ENCODE measurements at regions not wholly inside any gene's neighbourhood (a gene's known extent, or its start where the extent isn't known, plus 50 kb on each side); places are given as distances from the start of the nearest gene placed in this dataset.
A peak's percentile ranks its signal among the peaks of the same experiment; 100 is the strongest.
"Not testable (repeated sequence)": the region's sequence is repeated elsewhere in the genome, so short reads cannot be mapped to it uniquely, and the experiment has no call there.

DNA sequence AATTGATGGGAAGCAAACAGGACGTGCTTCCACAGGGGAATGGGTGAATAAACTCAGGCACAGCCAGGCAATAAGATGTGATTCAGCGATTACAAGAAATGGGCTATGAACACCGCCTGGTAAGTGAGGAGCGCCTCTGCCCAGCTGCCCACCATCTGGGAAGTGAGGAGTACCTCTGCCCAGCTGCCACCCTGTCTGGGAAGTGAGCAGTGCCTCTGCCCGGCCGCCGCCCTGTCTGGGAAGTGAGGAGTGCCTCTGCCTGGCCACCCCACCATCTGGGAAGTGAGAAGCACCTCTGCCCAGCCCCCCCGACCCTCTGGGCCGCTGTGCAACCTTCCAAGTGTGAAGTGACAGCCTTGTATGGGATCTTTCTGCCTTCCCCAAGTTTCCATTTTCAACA, 73.2 kb upstream of the PRR5 start:
- no peak for ATAC-seq

GRCh38 chr22:44628273-44628672, 73.7 kb upstream of the PRR5 start:
- no peak for ATAC-seq

- no peak for ATAC-seq
Observed at GRCh38 chr22:44627521-44628139, 74.4 kb upstream of the PRR5 start.

- ATAC-seq, result peak; percentile 80
Observed at GRCh38 chr22:44625981-44626687, 75.9 kb upstream of the PRR5 start.

DNA sequence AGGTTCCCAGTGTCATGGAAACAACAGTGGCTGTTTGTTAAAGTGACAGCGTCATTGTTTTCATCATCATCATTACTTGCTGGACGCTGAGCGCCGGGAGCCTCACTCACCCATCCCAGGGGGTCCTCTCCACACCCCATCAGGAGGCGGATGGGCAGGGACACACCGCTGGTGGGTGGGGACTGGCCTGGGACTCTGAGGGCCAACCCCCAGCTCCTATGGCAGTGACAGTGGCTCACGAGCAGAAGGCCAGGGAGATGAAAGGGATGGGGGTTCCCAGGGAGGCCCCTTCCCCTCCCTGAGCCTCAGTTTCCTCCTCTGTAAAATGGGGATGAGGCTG, 76.6 kb upstream of the PRR5 start:
- ATAC-seq, result no peak

GRCh38 chr22:44624689-44625420, 77.1 kb upstream of the PRR5 start:
- ATAC-seq, result no peak

GRCh38 chr22:44623771-44624510, 78.1 kb upstream of the PRR5 start:
- peak; percentile 50 for ATAC-seq

DNA sequence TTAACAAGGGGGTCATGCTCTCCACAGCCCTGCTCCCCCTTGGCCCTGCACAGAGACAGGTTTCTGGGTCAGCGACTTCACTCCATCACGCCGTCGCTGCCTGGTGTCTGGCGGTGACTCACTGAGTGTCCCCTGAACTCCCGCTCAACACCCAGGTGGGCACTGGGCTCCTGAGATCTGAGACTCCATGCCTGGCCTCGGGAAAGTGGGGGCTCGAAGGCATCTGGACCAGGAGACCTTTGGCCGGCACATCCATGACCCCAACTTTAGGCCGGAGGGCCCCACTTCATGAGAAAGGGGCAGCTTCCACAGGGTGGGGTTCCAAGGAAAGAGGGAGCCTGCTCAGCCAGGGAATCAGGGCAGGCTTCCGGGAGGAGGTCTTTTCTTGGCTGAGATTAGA, 79.3 kb upstream of the PRR5 start:
- ATAC-seq, result no peak

GRCh38 chr22:44622147-44622427, 79.9 kb upstream of the PRR5 start:
- no peak for ATAC-seq

DNA sequence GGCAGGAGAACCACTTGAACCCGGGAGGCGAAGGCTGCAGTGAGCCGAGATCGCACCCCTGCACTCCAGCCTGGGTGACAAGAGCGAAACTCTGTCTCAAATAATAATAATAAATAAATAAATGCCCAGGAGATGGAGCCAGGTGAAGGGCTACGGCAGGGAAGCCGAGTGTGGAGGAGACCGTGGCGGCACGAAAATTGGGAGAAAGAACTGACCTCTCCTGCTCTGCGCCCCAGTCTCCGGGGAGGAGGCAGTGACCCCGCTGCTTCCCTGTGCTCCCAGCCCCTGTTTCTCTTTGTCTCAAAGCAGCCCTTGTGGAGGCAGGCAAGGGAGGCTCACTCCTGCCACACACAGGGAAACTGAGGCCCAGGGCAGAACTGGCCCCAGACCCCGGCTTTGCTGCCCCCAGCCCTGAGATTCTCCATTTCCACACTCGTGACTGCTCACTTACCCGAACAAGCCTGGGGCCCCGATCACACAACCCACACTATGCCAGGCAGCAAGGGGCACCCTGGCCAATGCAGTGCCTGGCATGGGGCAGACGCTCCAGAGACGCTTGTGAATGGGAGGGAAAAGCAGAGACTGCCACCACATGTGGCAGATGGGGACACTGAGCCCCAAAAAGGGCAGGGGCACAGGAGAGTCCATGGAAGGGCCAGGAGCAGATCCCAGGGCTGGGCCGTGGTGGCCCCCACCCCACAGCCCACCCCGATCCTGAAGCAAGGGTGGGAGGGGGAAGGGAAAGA, 80.4 kb upstream of the PRR5 start:
- ATAC-seq, result no peak

DNA sequence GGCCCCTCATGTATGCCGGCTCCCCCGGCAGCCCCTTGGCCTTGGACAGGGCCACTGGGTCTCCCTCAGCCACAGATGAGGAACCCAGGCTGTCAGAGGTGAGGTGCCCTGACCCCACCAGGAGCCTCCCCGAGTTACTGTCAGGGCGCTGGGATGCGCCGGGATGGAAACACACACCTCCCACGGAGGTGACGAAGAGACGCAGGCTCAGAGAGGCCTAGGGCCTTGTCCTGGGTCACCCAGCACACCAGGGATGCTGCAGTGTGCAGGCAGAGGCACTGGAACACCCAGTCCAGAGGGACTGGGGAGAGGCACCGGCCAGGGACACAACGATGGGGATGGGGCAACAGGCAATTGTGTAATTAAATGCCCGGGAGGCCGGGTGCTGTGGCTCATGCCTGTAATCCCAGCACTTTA, 81.2 kb upstream of the PRR5 start:
- no peak for ATAC-seq

- peak; percentile 44 for ATAC-seq
Observed at GRCh38 chr22:44620129-44620840, 81.7 kb upstream of the PRR5 start.

DNA sequence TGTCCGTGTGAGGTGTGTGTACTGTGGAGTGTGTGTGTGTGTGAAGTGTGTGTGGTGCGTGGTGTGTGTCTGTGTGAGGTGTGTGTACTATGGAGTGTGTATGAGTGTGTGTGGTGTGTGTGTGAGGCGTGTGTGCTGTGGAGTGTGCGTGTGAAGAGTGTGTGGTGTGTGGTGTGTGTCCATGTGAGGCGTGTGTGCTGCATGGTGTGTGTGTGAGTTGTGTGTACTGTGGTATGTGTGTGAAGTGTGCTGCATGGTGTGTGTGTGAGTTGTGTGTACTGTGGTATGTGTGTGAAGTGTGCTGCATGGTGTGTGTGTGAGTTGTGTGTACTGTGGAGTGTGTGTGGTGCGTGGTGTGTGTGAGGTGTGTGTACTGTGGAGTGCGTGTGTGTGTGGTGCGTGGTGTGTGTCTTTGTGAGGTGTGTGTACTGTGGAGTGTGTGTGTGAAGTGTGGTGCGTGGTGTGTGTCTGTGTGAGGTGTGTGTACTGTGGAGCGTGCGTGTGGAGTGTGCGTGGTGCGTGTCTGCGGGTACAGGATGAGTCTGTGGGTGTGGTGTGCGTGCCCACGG, 82.4 kb upstream of the PRR5 start:
- not testable (repeated sequence) for ATAC-seq

DNA sequence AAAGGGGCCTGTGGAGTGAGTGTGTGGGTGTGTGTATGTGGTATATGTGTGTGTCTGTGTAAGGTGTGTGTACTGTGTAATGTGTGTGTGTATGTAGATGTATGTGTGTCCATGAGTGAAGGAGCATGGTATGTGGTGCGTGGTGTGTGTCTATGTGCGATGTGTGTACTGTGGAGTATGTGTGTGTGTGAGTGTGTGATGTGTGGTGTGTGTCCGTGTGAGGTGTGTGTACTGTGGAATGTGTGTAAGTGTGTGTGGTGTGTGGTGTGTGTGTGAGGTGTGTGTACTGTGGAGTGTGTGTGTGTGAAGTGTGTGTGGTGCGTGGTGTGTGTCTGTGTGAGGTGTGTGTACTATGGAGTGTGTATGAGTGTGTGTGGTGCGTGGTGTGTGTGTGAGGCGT, 83.1 kb upstream of the PRR5 start:
- not testable (repeated sequence) for ATAC-seq

- no peak for ATAC-seq
Observed at GRCh38 chr22:44618400-44618799, 83.6 kb upstream of the PRR5 start.

- no peak for ATAC-seq
Observed at GRCh38 chr22:44617828-44618227, 84.2 kb upstream of the PRR5 start.

DNA sequence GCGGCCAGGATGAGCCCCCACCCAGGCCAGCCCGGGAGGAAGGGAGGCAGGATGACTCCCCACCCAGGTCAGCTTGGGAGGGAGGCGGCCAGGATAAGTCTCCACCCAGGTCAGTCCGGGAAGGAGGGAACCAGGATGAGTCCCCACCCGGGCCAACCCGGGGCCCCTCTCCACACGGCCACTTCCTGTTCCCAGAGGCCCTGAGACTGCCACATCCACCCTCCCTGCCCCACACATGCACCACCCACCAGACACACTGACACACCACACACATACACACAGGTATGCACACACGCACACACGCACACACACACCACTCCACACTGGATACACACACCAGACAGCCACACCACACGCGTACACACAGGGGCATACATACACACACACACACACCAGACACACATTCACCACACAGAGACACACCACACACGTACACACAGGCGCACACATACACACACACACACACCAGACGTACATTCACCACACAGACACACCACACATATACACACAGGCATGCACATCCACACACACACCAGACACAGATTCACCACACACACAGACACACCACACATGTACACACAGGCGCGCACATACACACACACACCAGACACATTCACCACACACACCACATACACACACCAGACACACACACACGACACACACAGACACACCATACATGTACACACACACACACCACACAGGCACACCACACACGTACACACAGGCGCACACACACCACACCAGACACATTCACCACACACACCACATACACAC, 84.9 kb upstream of the PRR5 start:
- peak; percentile 29 for ATAC-seq

GRCh38 chr22:44616461-44616860, 85.5 kb upstream of the PRR5 start:
- ATAC-seq, result no peak

GRCh38 chr22:44615602-44616180, 86.3 kb upstream of the PRR5 start:
- no peak for ATAC-seq

DNA sequence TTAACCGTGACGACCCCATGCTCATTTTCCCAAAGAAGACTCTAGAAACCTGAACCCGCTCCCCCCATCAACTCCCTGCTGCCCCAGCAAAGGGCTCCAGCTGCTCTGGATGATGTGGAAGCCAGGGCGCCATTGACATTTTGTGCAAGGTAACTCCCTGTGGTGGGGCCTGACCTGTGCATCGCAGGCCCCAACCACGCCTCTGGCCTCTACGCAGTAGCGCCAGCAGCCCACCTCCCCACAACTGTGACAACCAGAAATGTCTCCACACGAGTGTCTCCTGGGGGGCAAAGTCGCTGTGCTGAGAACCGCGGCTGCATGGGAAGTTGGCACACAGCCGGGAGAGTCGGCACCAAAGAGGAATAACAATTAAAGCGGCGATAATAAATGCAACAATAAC, 86.9 kb upstream of the PRR5 start:
- no peak for ATAC-seq

- ATAC-seq, result no peak
Observed at GRCh38 chr22:44613196-44613595, 88.8 kb upstream of the PRR5 start.
